AG04450 (cell line): ENCODE measurements at regions not wholly inside any gene's neighbourhood (a gene's known extent, or its start where the extent isn't known, plus 50 kb on each side); places are given as distances from the start of the nearest gene placed in this dataset.

Experiments used
- CTCF ChIA-PET: fragments of 300-600, 350-600 bp; formaldehyde crosslinking; extraction: SDS; loops from one replicate; lab custom pipeline; 2022; ENCODE audit warnings: antibody characterized with exemption, inconsistent platforms; lab: Charles Lee
- POLR2A ChIA-PET: fragments of 350-600 bp; formaldehyde crosslinking; extraction: SDS; loops from one replicate; lab custom pipeline; 2021; ENCODE audit warnings: antibody characterized with exemption, inconsistent platforms; lab: Yijun Ruan, JAX
- DNase-seq: peaks from one replicate; pipeline ENCODE4 v3.0.0-alpha.2; 2011; ENCODE audit warnings: low read depth, low spot score
- H3K27ac ChIP-seq: one replicate; pipeline ENCODE4 v1.5.1; 2012; ENCODE audit warnings: low read depth, low read length, control low read depth
- H3K27me3 ChIP-seq: one replicate; pipeline ENCODE4 v1.6.0; 2012; ENCODE audit warnings: low read length; ENCODE audit not compliant: control insufficient read depth, insufficient read depth
- H3K4me3 ChIP-seq: 2 replicates; pipeline ENCODE4 v1.5.1; 2011; ENCODE audit warnings: mild to moderate bottlenecking, low read depth, low read length, control low read depth
- H3K9me3 ChIP-seq: 2 replicates; pipeline ENCODE4 v1.5.1; 2012; ENCODE audit warnings: low read length; ENCODE audit not compliant: control insufficient read depth, insufficient read depth
- CTCF ChIP-seq: IDR thresholded peaks from 2 replicates; pipeline ENCODE4 v1.5.1; 2011; ENCODE audit warnings: low read depth, low read length, control low read depth, inconsistent platforms

GRCh38 chr5:174526177-174526576 is 198.2 kb upstream of the MSX2 start:
- TF ChIP-seq CTCF, result no peak
- no peaks in the 10 kb centered on the region for H3K27me3 ChIP-seq
- H3K27ac ChIP-seq, result no peak overlapping the region
- no peak for DNase-seq
- ChIA-PET CTCF (interaction anchor here (1.6 kb wide), 1 partner anchor 106 kb away, joined by 8 read pairs; no protein-coding TSS in a partner anchor), POLR2A (no interaction called here)
- H3K9me3 ChIP-seq, result no peaks in the 10 kb centered on the region
- H3K4me3 ChIP-seq, result no peak overlapping the region

GRCh38 chr5:174527916-174528540 is 196.4 kb upstream of the MSX2 start:
- ChIA-PET POLR2A (no interaction called here), CTCF (interaction anchor here (1.2 to 1.6 kb wide), 2 partner anchors 108 to 216 kb away, joined by 3 to 6 read pairs; no protein-coding TSS in a partner anchor)
- DNase-seq, result peak; percentile 37
- Histone ChIP-seq H3K27me3 (no peaks in the 10 kb centered on the region), H3K9me3 (no peaks in the 10 kb centered on the region), H3K27ac (no peak overlapping the region), H3K4me3 (no peak overlapping the region)
- TF ChIP-seq CTCF, result no peak

GRCh38 chr5:174528821-174529544 is 195.4 kb upstream of the MSX2 start:
- TF ChIP-seq CTCF, result no peak
- CTCF ChIA-PET, result interaction anchor here (1.2 to 1.6 kb wide), 2 partner anchors 53 to 109 kb away, joined by 3 to 6 read pairs; no protein-coding TSS in a partner anchor
- no peak overlapping the region for H3K4me3 ChIP-seq
- no peaks in the 10 kb centered on the region for H3K27me3 ChIP-seq
- no peak for DNase-seq
- H3K9me3 ChIP-seq, result no peaks in the 10 kb centered on the region
- no peak overlapping the region for H3K27ac ChIP-seq
- POLR2A ChIA-PET, result no interaction called here

- POLR2A ChIA-PET, result no interaction called here
These were observed 194.3 kb upstream of the MSX2 start for GRCh38 chr5:174529925-174530681.

More at GRCh38 chr5:174529925-174530681, 194.3 kb upstream of the MSX2 start:
- DNase-seq, result no peak
- CTCF ChIA-PET, result interaction anchor here (1.2 kb wide), 1 partner anchor 51 kb away, joined by 3 read pairs; no protein-coding TSS in a partner anchor
- H3K27me3 ChIP-seq, result no peaks in the 10 kb centered on the region
- no peak for TF ChIP-seq CTCF
- H3K27ac ChIP-seq, result no peak overlapping the region
- no peak overlapping the region for H3K4me3 ChIP-seq
- H3K9me3 ChIP-seq, result no peaks in the 10 kb centered on the region
